ENCODE measurements at regions not wholly inside any gene's neighbourhood (a gene's known extent, or its start where the extent isn't known, plus 50 kb on each side); places are given as distances from the start of the nearest gene placed in this dataset.

- no peak for TF ChIP-seq CTCF (conservative IDR thresholded peaks at IDR 0.05; ENCODE audit: low read depth)
- POLR2A ChIA-PET (ENCODE audit: low non-redundant PET), result no interaction called here
- DNase-seq (ENCODE audit: low spot score), result no peak
- no peak overlapping the region for H3K27ac ChIP-seq
- CTCF ChIA-PET, result interaction anchor here (0.6 kb wide), 1 partner anchor 343 kb away, joined by 7 read pairs; no protein-coding TSS in a partner anchor
These were observed 2287.0 kb downstream of the TP53TG3F start for GRCh38 chr16:35746281-35746962.

GRCh38 chr16:35746963-35747657 lies 2287.7 kb downstream of the TP53TG3F start:
- CTCF ChIA-PET, result interaction anchor here (0.6 kb wide), 1 partner anchor 343 kb away, joined by 7 read pairs; no protein-coding TSS in a partner anchor
- TF ChIP-seq CTCF (conservative IDR thresholded peaks at IDR 0.05; ENCODE audit: low read depth), result no peak
- POLR2A ChIA-PET (ENCODE audit: low non-redundant PET), result no interaction called here
- no peak overlapping the region for H3K27ac ChIP-seq
- no peak for DNase-seq (ENCODE audit: low spot score)

GRCh38 chr16:35747658-35748455 lies 2288.4 kb downstream of the TP53TG3F start:
- CTCF ChIA-PET, result no interaction called here
- POLR2A ChIA-PET (ENCODE audit: low non-redundant PET), result no interaction called here
- DNase-seq (ENCODE audit: low spot score), result no peak
- no peak overlapping the region for H3K27ac ChIP-seq
- TF ChIP-seq CTCF (conservative IDR thresholded peaks at IDR 0.05; ENCODE audit: low read depth), result no peak

GRCh38 chr16:35748621-35749252 lies 2289.3 kb downstream of the TP53TG3F start:
- CTCF ChIA-PET, result no interaction called here

GRCh38 chr16:35749253-35750141 lies 2290.1 kb downstream of the TP53TG3F start:
- ChIA-PET CTCF (no interaction called here), POLR2A (ENCODE audit: low non-redundant PET) (no interaction called here)
- H3K27ac ChIP-seq, result no peak overlapping the region
- no peak for DNase-seq (ENCODE audit: low spot score)
- no peak for TF ChIP-seq CTCF (conservative IDR thresholded peaks at IDR 0.05; ENCODE audit: low read depth)

More at GRCh38 chr16:35748621-35749252, 2289.3 kb downstream of the TP53TG3F start:
- no peak for DNase-seq (ENCODE audit: low spot score)
- POLR2A ChIA-PET (ENCODE audit: low non-redundant PET), result no interaction called here
- TF ChIP-seq CTCF (conservative IDR thresholded peaks at IDR 0.05; ENCODE audit: low read depth), result no peak
- no peak overlapping the region for H3K27ac ChIP-seq

All from RWPE1 (cell line).